H9 (cell line): ENCODE measurements at regions not wholly inside any gene's neighbourhood (a gene's known extent, or its start where the extent isn't known, plus 50 kb on each side); places are given as distances from the start of the nearest gene placed in this dataset.

Experiments
- DNase-seq: peaks from one replicate; pipeline ENCODE4 v3.0.0-alpha.2; 2017
- H2AFZ ChIP-seq: one replicate; pipeline ENCODE4 v1.6.1; 2013; ENCODE audit warnings: mild to moderate bottlenecking, low read length, control low read depth, moderate library complexity
- H2AK5ac ChIP-seq: 2 replicates; pipeline ENCODE4 v1.6.1; 2013; ENCODE audit warnings: low read length, control low read depth, mixed read lengths; ENCODE audit not compliant: insufficient read length
- H2BK120ac ChIP-seq: one replicate; pipeline ENCODE4 v1.6.1; 2013; ENCODE audit warnings: low read depth, mild to moderate bottlenecking, low read length, control low read depth, inconsistent platforms; ENCODE audit not compliant: poor library complexity, severe bottlenecking
- H2BK12ac ChIP-seq: 2 replicates; pipeline ENCODE4 v1.6.1; 2013; ENCODE audit warnings: low read length, control low read depth, mixed read lengths, low read depth; ENCODE audit not compliant: insufficient read length
- H2BK15ac ChIP-seq: 2 replicates; pipeline ENCODE4 v1.6.1; 2013; ENCODE audit warnings: low read depth, low read length, control low read depth
- H2BK20ac ChIP-seq: one replicate; pipeline ENCODE4 v1.6.1; 2013; ENCODE audit warnings: low read depth, mild to moderate bottlenecking, low read length, control low read depth, inconsistent platforms; ENCODE audit not compliant: poor library complexity, severe bottlenecking
- H2BK5ac ChIP-seq: 2 replicates; pipeline ENCODE4 v1.6.1; 2013; ENCODE audit warnings: low read length, control low read depth, mixed read lengths; ENCODE audit not compliant: insufficient read length
- H3K14ac ChIP-seq: 2 replicates; pipeline ENCODE4 v1.6.1; 2013; ENCODE audit warnings: low read length, control low read depth; ENCODE audit not compliant: insufficient read depth
- H3K18ac ChIP-seq: 2 replicates; pipeline ENCODE4 v1.6.1; 2013; ENCODE audit warnings: low read depth, mild to moderate bottlenecking, mixed read lengths, low read length, control low read depth; ENCODE audit not compliant: insufficient read length
- H3K23ac ChIP-seq: 2 replicates; pipeline ENCODE4 v1.6.1; 2013; ENCODE audit warnings: low read length, control low read depth, mixed read lengths, low read depth; ENCODE audit not compliant: insufficient read length
- H3K23me2 ChIP-seq: 2 replicates; pipeline ENCODE4 v1.6.1; 2013; ENCODE audit warnings: low read depth, mild to moderate bottlenecking, mixed read lengths, low read length, control low read depth; ENCODE audit not compliant: insufficient read length, poor library complexity, severe bottlenecking
- H3K27ac ChIP-seq: 2 replicates; pipeline ENCODE4 v1.5.1; 2013; ENCODE audit warnings: low read length, control low read depth, mixed read lengths, low read depth; ENCODE audit not compliant: insufficient read length
- H3K27me3 ChIP-seq: 2 replicates; pipeline ENCODE4 v1.6.1; 2013; ENCODE audit warnings: low read length, control low read depth, inconsistent platforms; ENCODE audit not compliant: insufficient read depth
- H3K4ac ChIP-seq: 2 replicates; pipeline ENCODE4 v1.6.1; 2013; ENCODE audit warnings: low read depth, mild to moderate bottlenecking, control low read depth, inconsistent platforms, low read length, moderate library complexity
- H3K4me1 ChIP-seq: 2 replicates; pipeline ENCODE4 v1.6.1; 2013; ENCODE audit warnings: low read length, control low read depth, inconsistent platforms; ENCODE audit not compliant: insufficient read depth
- H3K4me2 ChIP-seq: 2 replicates; pipeline ENCODE4 v1.6.1; 2013; ENCODE audit warnings: low read length, control low read depth, mixed read lengths; ENCODE audit not compliant: insufficient read length, insufficient read depth
- H3K56ac ChIP-seq: 2 replicates; pipeline ENCODE4 v1.6.1; 2013; ENCODE audit warnings: low read depth, mild to moderate bottlenecking, mixed read lengths, low read length, control low read depth; ENCODE audit not compliant: insufficient read length
- H3K79me1 ChIP-seq: 2 replicates; pipeline ENCODE4 v1.6.1; 2013; ENCODE audit warnings: low read depth, mild to moderate bottlenecking, moderate library complexity, low read length, control low read depth, inconsistent platforms; ENCODE audit not compliant: insufficient read depth, poor library complexity, severe bottlenecking
- H3K79me2 ChIP-seq: 2 replicates; pipeline ENCODE4 v1.6.1; 2013; ENCODE audit warnings: low read length, control low read depth, inconsistent platforms; ENCODE audit not compliant: insufficient read depth
- H3K9ac ChIP-seq: 2 replicates; pipeline ENCODE4 v1.6.1; 2013; ENCODE audit warnings: low read length, control low read depth, mixed read lengths; ENCODE audit not compliant: insufficient read length; ENCODE audit errors: extremely low read depth
- H3K9me3 ChIP-seq: one replicate; pipeline ENCODE4 v1.6.1; 2013; ENCODE audit warnings: low read depth, low read length, inconsistent platforms; ENCODE audit not compliant: control insufficient read depth
- H3T11ph ChIP-seq: one replicate; pipeline ENCODE4 v1.6.1; 2013; ENCODE audit warnings: mild to moderate bottlenecking, low read length, control low read depth, inconsistent platforms
- H4K20me1 ChIP-seq: one replicate; pipeline ENCODE4 v1.6.1; 2013; ENCODE audit not compliant: control insufficient read depth, insufficient read length, insufficient read depth
- H4K5ac ChIP-seq: 2 replicates; pipeline ENCODE4 v1.6.1; 2013; ENCODE audit warnings: low read depth, mild to moderate bottlenecking, mixed read lengths, low read length, control low read depth; ENCODE audit not compliant: insufficient read length
- H4K8ac ChIP-seq: replicated peaks from 2 replicates; pipeline ENCODE4 v1.6.1; 2013; ENCODE audit warnings: low read length, control low read depth, mixed read lengths, low read depth; ENCODE audit not compliant: insufficient read length
- H4K91ac ChIP-seq: 2 replicates; pipeline ENCODE4 v1.6.1; 2013; ENCODE audit warnings: low read depth, mild to moderate bottlenecking, moderate library complexity, mixed read lengths, low read length, control low read depth; ENCODE audit not compliant: insufficient read length
- H3K27ac Mint-ChIP-seq, 3 experiments: 2 replicates in 2 of 3; 3 replicates in 1 of 3; pipeline ENCODE4 v1.8.0; 2020 to 2021; ENCODE audit warnings: mixed read lengths in 3 of 3, mild to moderate bottlenecking in 1 of 3, moderate library complexity in 1 of 3
- H3K27me3 Mint-ChIP-seq: 2 replicates; pipeline ENCODE4 v1.8.0; 2021; ENCODE audit warnings: low read depth, mild to moderate bottlenecking, moderate library complexity, mixed read lengths
- H3K36me3 Mint-ChIP-seq, 3 experiments: 2 replicates in 2 of 3; 3 replicates in 1 of 3; pipeline ENCODE4 v1.8.0; 2020 to 2021; ENCODE audit warnings: low read depth in 3 of 3, mixed read lengths in 3 of 3; ENCODE audit not compliant: insufficient read depth in 1 of 3
- H3K4me1 Mint-ChIP-seq, 2 experiments: 2 replicates each; pipeline ENCODE4 v1.8.0; 2020; ENCODE audit warnings: mixed read lengths in 2 of 2
- H3K4me3 Mint-ChIP-seq, 2 experiments: 2 replicates in 1 of 2; 3 replicates in 1 of 2; pipeline ENCODE4 v1.8.0; 2020 to 2021; ENCODE audit warnings: mild to moderate bottlenecking in 2 of 2, mixed read lengths in 2 of 2, moderate library complexity in 1 of 2
- H3K9me3 Mint-ChIP-seq, 2 experiments: 2 replicates in 1 of 2; 3 replicates in 1 of 2; pipeline ENCODE4 v1.8.0; 2020; ENCODE audit warnings: mild to moderate bottlenecking in 2 of 2, mixed read lengths in 2 of 2, moderate library complexity in 1 of 2
- WGBS: extraction: QIAGEN DNeasy Blood & Tissue Kit; methylation state at CpG from one replicate; pipeline ENCODE4 v1.1.7; 2013; ENCODE audit warnings: missing lambda C conversion rate, low lambda C conversion rate, mixed read lengths; ENCODE audit not compliant: insufficient read length; ENCODE audit errors: extremely low coverage; 5-methylcytosine and 5-hydroxymethylcytosine counted together
- TF ChIP-seq, protein P1 (sequence below): fragments of 200-600 bp; sonication (generic); conservative IDR thresholded peaks from 3 replicates; pipeline ENCODE4 v1.8.0; 2021; ENCODE audit warnings: antibody characterized with exemption, mild to moderate bottlenecking

DNA sequence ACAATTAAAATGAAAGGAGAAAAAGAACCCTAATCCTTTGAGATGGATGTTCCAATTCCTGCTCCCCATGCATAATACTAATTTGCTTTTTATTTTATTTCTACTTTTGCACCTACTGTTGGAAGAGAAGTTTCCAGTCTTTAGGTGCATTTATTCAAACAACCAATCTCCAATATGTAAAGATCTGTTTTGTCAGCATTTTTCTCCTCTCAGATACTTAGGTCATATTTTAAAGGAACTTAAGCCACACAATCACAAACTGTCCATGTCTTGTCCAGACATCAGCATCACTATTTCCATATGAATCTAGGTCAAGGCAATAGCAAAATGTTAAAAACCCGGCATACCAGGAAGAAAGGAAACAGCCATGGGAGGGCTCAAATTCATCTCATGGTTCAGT lies 1023.2 kb downstream of the BCL11A start:
- WGBS = no CpG with 5 or more reads among the region's 1 CpG
- Histone ChIP-seq H3K56ac (no peak overlapping the region), H2BK15ac (no peak overlapping the region), H2BK20ac (no peak overlapping the region), H3K23me2 (no peaks in the 10 kb centered on the region), H3K14ac (no peak overlapping the region), H2BK12ac (no peak overlapping the region), H3K4me2 (no peak overlapping the region), H2AFZ (no peak overlapping the region), H3K79me1 (no peaks in the 10 kb centered on the region), H3K23ac (no peak overlapping the region), H3K79me2 (no peaks in the 10 kb centered on the region), H3K27ac (no peak overlapping the region), H3K27me3 (no peaks in the 10 kb centered on the region; the same call in 1 of the 2 replicates), H3K4me1 (no peaks in the 10 kb centered on the region), H2BK120ac (no peak overlapping the region), H3K9me3 (no peaks in the 10 kb centered on the region), H3K9ac (no peak overlapping the region), H4K5ac (no peak overlapping the region), H4K8ac (no peak overlapping the region), H4K20me1 (no peaks in the 10 kb centered on the region), H3K18ac (no peak overlapping the region), H4K91ac (no peak overlapping the region), H3T11ph (no peak overlapping the region), H2AK5ac (no peak overlapping the region), H3K4ac (no peak overlapping the region), H2BK5ac (no peak overlapping the region)
- no peaks in the 10 kb centered on the region; a peak in 1 of 5 replicates for H3K9me3 Mint-ChIP-seq
- no peaks in the 10 kb centered on the region; a peak in 1 of 7 replicates for H3K36me3 Mint-ChIP-seq
- no peaks in the 10 kb centered on the region for H3K27me3 Mint-ChIP-seq
- no peaks in the 10 kb centered on the region for H3K4me1 Mint-ChIP-seq
- H3K4me3 Mint-ChIP-seq = no peak overlapping the region
- TF ChIP-seq, protein P1, sequence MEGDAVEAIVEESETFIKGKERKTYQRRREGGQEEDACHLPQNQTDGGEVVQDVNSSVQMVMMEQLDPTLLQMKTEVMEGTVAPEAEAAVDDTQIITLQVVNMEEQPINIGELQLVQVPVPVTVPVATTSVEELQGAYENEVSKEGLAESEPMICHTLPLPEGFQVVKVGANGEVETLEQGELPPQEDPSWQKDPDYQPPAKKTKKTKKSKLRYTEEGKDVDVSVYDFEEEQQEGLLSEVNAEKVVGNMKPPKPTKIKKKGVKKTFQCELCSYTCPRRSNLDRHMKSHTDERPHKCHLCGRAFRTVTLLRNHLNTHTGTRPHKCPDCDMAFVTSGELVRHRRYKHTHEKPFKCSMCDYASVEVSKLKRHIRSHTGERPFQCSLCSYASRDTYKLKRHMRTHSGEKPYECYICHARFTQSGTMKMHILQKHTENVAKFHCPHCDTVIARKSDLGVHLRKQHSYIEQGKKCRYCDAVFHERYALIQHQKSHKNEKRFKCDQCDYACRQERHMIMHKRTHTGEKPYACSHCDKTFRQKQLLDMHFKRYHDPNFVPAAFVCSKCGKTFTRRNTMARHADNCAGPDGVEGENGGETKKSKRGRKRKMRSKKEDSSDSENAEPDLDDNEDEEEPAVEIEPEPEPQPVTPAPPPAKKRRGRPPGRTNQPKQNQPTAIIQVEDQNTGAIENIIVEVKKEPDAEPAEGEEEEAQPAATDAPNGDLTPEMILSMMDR = no peak
- H3K27ac Mint-ChIP-seq = no peak overlapping the region
- no peak for DNase-seq
